ENCODE measurements at regions not wholly inside any gene's neighbourhood (a gene's known extent, or its start where the extent isn't known, plus 50 kb on each side); places are given as distances from the start of the nearest gene placed in this dataset.
"Not testable (repeated sequence)": the region's sequence is repeated elsewhere in the genome, so short reads cannot be mapped to it uniquely, and the experiment has no call there.

- no peak for DNase-seq
Measured at GRCh38 chr12:108424026-108424425, 84.9 kb upstream of the CMKLR1 start.

GRCh38 chr12:108423486-108423885 is 84.4 kb upstream of the CMKLR1 start:
- DNase-seq = no peak

GRCh38 chr12:108421082-108421481 is 82.0 kb upstream of the CMKLR1 start:
- not testable (repeated sequence) for DNase-seq

GRCh38 chr12:108420421-108420820 is 81.3 kb upstream of the CMKLR1 start:
- DNase-seq = not testable (repeated sequence)

GRCh38 chr12:108419949-108420348 is 80.8 kb upstream of the CMKLR1 start:
- no peak for DNase-seq

- DNase-seq = no peak
Measured at GRCh38 chr12:108418164-108418890, 79.2 kb upstream of the CMKLR1 start.

GRCh38 chr12:108414021-108414420 is 74.9 kb upstream of the CMKLR1 start:
- no peak for DNase-seq

GRCh38 chr12:108410689-108411088 is 71.6 kb upstream of the CMKLR1 start:
- DNase-seq = no peak

GRCh38 chr12:108409481-108409880 is 70.4 kb upstream of the CMKLR1 start:
- no peak for DNase-seq

GRCh38 chr12:108403952-108404351 is 64.8 kb upstream of the CMKLR1 start:
- no peak for DNase-seq

GRCh38 chr12:108401964-108402363 is 62.9 kb upstream of the CMKLR1 start:
- DNase-seq = no peak

GRCh38 chr12:108400900-108401480 is 61.9 kb upstream of the CMKLR1 start:
- DNase-seq = no peak

GRCh38 chr12:108400481-108400880 is 61.4 kb upstream of the CMKLR1 start:
- DNase-seq = no peak

GRCh38 chr12:108400056-108400455 is 60.9 kb upstream of the CMKLR1 start:
- DNase-seq = no peak

- peak in 6 of 51 donors; percentile 1 to 33 (median 2) for DNase-seq
Measured at GRCh38 chr12:108399514-108399913, 60.4 kb upstream of the CMKLR1 start.

GRCh38 chr12:108394196-108394595 is 55.1 kb upstream of the CMKLR1 start:
- DNase-seq = peak in 1 of 51 donors; percentile 3

GRCh38 chr12:108392284-108392683 is 53.2 kb upstream of the CMKLR1 start:
- no peak for DNase-seq

- no peak for DNase-seq
Measured at GRCh38 chr12:108390495-108391203, 51.5 kb upstream of the CMKLR1 start.

- DNase-seq = no peak
Measured at GRCh38 chr12:108389544-108389943, 50.4 kb upstream of the CMKLR1 start.
